NCI-H2196 (cell line): ENCODE measurements at regions not wholly inside any gene's neighbourhood (a gene's known extent, or its start where the extent isn't known, plus 50 kb on each side); places are given as distances from the start of the nearest gene placed in this dataset.

Source experiments
- DNase-seq: peaks from one replicate; lab custom pipeline; 2025; ENCODE audit not compliant: unreplicated experiment; lab: John Stamatoyannopoulos, UW

- DNase-seq, result no peak
Observed at GRCh38 chr2:136582628-136583205, 182.6 kb upstream of the THSD7B start.

DNA sequence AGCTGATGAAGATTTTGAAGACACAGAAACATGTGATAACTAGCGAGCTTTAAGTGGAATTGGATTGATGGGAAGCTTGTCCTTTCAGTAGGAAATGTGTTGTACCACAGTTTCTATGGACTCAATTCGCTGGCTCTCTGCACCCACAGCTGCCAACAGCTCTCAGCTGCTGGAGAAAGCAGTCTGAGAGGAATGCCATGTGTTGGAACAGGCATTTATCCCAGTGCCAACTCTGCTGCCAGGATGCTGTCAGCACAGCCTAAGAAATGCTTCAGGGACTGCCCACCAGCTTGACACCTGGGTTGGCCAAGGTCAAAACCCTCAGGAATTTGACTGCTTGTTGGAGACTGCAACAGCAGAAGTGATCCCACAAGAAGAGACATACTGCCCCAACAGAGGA is 193.0 kb upstream of the THSD7B start:
- no peak for DNase-seq

GRCh38 chr2:136557203-136557602 is 208.1 kb upstream of the THSD7B start:
- DNase-seq, result no peak

DNA sequence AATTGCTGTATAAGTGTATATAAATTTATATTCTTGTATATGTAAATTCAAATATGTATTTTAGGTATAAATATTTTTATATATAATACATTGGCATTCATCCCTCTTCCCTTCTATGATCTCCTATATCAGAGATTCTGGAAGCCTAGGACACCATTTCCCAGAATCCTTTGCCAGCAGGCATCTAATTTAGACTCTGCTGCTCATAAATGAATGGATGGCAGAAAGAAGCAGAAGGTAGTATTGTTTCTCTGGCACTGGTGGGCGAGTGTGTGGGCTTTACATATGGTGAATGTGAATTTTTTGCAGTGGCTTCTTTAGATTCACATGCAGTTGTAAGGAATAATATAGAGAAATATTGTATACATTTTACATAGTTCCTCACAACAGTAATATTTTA is 215.2 kb upstream of the THSD7B start:
- no peak for DNase-seq

DNA sequence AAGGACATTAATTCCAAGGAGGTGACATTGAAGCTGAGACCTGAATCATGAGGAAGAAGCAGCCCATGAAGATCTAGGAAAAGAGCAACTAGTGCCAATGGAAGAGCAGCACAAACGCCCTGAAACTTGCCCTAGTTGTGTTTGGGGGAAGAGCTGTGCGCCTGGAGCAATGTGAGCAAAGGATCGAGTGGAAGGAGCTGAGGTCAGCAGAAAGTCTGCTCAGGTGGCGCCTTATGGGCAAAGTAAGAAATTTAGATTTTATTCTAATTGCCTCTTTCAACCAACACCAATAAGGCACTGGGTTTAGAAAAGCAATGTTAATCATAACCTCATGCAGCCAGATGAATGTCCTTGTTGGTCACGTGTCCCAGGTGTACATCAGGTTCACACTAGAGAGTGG is 226.0 kb upstream of the THSD7B start:
- DNase-seq, result no peak

- DNase-seq, result no peak
Observed at GRCh38 chr2:136538489-136538888, 226.9 kb upstream of the THSD7B start.

- no peak for DNase-seq
Observed at GRCh38 chr2:136534811-136535210, 230.5 kb upstream of the THSD7B start.

- DNase-seq, result no peak
Observed at GRCh38 chr2:136532171-136532570, 233.2 kb upstream of the THSD7B start.

DNA sequence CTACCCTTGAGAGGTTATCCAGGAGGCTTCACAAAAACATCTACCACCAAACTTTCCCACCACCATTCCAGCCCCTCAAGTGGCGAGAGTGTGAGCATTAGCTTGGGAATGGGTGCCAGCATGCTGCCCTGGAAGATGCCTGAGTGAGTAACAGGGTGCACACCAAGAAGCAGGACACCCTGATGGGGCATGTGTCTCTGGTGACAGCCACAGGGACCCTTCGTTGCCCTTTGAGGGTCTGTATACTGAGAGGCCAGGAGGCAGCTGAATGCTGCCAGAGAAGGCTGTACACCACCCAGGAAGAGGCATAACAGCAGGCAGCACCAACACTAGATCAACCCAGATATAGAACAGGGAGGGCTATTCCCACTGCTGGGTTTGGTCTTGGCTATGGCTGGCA is 233.6 kb upstream of the THSD7B start:
- no peak for DNase-seq

- no peak for DNase-seq
Observed at GRCh38 chr2:136530146-136530545, 235.2 kb upstream of the THSD7B start.

DNA sequence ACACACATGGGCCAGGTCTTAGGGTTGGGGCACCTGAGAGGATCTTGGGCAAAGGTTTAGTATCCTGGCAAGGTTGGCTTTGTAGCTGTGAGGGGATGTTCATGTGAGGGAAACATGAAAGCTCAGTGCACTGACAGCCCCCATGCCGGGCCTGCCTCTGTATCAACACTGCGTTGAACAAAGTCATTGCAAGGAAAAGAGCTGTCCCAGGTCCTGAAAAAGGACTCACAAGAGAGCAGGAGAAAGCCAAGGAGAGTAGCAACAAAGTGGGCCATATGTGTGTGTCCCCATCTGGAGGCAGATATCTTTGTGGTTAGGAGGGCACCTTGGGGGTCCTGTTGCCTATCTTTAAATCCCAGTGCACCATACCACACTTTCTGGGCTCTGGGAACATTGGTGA is 237.8 kb upstream of the THSD7B start:
- DNase-seq, result no peak

- DNase-seq, result no peak
Observed at GRCh38 chr2:136522724-136523123, 242.6 kb upstream of the THSD7B start.

DNA sequence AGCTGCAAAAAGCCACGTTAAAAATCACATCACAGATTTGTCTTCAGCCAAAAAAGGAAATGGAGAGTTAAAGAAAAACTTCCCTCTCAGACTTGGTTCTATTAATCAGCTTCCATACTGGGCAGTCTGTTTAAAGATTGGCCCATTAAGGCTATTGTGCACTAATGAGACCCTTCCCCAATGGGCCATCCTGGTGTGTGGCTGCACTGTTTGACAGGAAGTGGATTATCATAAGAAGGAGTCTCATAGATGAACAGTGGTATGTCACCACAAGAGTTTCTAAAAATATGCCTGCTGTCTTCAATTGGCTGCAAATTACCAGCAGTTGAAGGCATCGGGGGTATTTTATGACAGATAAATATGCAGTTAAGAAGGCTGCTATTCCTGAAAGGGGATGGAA is 247.6 kb upstream of the THSD7B start:
- no peak for DNase-seq

DNA sequence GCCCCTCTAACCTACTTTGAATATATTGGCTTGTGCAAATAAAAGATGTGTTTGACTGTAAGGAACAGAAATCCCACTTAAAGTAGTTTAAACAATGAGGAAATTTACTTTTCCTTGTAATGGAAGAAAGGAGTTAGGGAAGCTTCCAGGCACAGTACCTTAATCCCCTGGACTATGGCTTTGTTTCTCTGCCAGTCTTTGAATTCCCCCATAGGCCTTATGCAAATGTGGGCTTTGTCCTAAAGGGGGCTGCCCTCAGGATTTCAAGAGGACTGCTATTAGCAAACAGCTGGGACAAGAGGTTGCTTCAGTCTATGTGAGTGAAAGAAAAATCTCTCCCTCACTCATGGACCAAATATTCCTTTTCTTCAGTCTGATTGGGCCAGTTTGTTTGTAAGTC is 255.1 kb upstream of the THSD7B start:
- no peak for DNase-seq

DNA sequence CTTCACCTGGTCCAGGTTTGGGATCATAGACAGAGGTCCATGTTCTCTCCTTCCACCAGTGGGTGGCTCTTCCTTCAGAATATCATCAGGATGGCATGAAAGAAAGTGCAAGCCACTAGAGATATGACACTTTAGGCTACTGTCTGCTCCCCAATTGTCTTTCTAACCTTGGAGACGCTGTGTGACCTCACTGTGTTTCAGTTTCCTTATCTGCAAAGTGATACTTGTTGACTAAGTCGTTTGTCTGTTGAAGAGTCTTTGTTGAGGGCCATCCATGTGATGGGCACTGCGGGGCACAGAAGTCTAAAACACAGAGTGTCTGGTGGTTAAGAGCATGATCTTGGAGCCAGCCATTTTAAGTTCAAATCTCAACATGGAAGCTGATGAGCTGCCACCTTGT is 259.9 kb upstream of the THSD7B start:
- no peak for DNase-seq

DNA sequence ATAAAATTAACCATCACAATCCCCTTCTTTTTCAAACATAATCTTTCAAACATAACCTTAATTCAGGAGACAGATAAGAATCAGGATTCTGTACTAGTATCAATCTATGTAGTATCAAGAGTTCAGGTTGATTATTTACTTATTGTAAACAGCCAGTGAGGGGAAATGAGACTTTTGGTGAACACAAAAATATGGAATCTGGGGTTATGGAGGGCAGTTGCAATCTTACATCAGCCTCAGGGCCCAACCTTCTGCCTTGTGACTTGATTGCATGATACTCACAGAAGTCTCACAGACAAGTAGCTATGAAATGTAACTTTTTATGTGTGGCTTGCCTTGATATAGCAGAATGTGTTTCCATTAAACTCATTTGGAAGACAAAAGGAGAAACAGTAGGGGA is 262.7 kb upstream of the THSD7B start:
- no peak for DNase-seq

DNA sequence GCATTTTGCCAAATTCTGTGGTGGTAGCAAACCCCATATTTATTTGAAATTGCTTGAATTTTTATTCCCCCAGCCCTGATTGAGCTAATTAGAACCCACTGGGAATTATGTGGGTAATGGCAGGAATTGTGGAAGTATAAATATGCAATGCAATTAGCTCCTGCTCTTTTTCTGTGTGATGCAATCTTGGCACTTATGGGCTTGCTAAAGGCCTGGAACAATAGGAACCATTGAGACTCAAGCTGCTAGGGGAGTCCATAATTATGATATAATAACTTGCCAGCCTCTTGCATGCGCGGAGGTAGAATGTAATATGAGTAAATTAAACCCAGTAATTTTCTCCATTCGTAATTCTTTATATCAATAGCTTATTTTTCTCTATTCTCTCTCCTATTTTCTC is 267.6 kb upstream of the THSD7B start:
- no peak for DNase-seq

DNA sequence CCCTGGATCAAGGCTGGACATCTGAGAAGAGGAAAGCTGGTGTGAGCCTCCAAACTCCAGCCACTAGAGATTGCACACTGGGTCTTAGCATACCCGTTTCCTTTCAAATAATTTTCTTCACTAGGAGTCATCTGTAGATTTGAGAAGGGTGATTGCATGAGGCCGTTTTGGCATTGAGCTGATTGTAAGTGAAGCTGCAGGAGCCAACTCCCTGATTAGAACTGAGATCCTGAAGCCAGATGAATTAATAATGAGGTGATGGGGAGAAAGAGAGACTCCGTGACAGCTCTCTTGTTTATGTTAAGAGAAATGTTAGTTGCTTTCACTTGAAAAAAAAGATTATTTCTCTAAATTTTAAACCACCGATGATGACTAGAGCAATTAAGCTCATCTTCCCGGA is 268.4 kb upstream of the THSD7B start:
- no peak for DNase-seq

GRCh38 chr2:136495636-136496035 is 269.7 kb upstream of the THSD7B start:
- DNase-seq, result no peak

- DNase-seq, result no peak
Observed at GRCh38 chr2:136492901-136493300, 272.4 kb upstream of the THSD7B start.

DNA sequence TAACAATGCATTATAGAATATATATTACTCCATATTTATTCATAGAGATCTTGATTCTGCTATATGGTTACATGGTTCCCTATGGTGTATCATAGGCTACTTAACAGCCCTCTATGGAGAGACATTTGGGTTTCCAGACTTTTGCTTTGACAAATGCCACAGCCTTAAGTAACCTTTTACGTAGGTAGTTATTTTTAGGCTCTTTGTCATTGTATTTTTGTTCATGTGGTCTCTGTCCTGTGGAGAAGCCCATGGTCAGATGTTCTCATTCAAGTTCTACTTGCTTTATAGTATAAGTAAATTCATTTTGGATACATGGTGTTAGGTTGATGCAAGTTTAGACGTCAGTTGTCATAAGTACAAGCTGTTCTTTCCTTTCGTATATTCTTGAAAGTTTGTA is 275.2 kb upstream of the THSD7B start:
- no peak for DNase-seq

- no peak for DNase-seq
Observed at GRCh38 chr2:136487421-136487820, 277.9 kb upstream of the THSD7B start.

DNA sequence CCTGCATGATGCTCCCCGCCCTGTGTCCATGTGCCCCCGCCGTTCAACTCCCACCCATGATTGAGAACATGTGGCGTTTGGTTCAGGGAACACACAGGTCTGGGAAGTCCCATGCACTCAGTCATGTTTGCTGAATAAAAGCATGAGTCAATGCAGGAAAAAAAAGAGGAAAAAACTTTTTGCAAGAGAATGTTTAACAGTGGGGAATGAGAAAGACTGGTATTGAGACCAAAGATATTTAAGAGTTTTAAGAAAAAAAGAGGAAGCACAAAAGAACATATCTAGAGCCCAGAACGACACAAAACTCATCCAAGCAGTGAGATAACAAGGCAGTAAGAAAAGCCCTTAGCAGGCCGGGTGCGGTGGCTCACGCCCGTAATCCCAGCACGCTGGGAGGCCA is 279.2 kb upstream of the THSD7B start:
- DNase-seq, result no peak

DNA sequence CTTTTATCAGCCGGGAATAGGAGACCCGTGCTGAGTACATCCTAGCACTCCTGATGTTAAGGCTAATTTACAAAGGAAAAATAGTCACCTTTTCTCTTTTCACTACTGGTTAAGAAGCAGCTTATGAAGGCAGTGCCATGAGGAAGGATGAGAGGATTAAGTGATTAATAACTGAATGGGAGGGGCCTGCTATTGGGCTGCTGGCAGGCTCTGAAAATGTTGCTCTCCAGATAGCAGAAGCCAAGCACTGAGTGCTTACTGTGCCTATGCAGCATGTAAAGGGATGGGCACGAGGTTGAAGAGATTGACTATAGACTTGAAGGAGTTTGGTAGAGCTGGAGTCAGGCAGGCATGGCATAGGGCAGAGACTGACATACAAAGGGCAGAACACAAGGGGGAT is 282.4 kb upstream of the THSD7B start:
- DNase-seq, result no peak
